Pancreas (tissue), 10 donors: ENCODE measurements at regions not wholly inside any gene's neighbourhood (a gene's known extent, or its start where the extent isn't known, plus 50 kb on each side); places are given as distances from the start of the nearest gene placed in this dataset.
A peak's percentile ranks its signal among the peaks of the same experiment; 100 is the strongest.

ENCODE experiments used
- ATAC-seq, 4 donors: fragments of 200-7000 bp; cut with Tn5 transposase; one replicate each; pipeline versions ENCODE4 v1.8.0 to v1.9.1; 2020; ENCODE audit warnings: mild to moderate bottlenecking in 4 of 4, moderate library complexity in 4 of 4
- DNase-seq, 6 donors: peaks; one replicate each; pipeline ENCODE4 v3.0.0-alpha.2; 2020
- FAIRE-seq: peaks from 2 replicates; lab custom pipeline; 2012; peaks lifted over from hg19 to GRCh38; lab: Jason Lieb, UNC
- H3K27ac ChIP-seq, 4 donors: fragments of 200-600 bp; sonication (generic); 1 replicate in 3 of 4; 2 replicates in 1 of 4; pipeline versions ENCODE4 v1.5.0 to v1.8.0; 2020
- H3K27me3 ChIP-seq, 4 donors: fragments of 200-600 bp; one replicate each; pipeline ENCODE4 v1.8.0; 2021
- H3K36me3 ChIP-seq, 3 donors: fragments of 200-600 bp; sonication (generic) in 1 of 3; one replicate each; pipeline versions ENCODE4 v1.5.0 to v1.8.0; 2020 to 2021
- H3K4me1 ChIP-seq, 3 donors: fragments of 200-600 bp; one replicate each; pipeline ENCODE4 v1.8.0; 2021
- H3K4me3 ChIP-seq, 4 donors: fragments of 200-600 bp; sonication (generic) in 2 of 4; one replicate each; pipeline versions ENCODE4 v1.5.0 to v1.8.0; 2020 to 2021
- H3K9me3 ChIP-seq, 4 donors: fragments of 200-600 bp; one replicate each; pipeline ENCODE4 v1.8.0; 2021
- CTCF ChIP-seq, 4 donors: fragments of 200-600 bp; sonication (generic) in 3 of 4; IDR thresholded peaks; one replicate each; pipeline versions ENCODE4 v1.5.0 to v1.8.0; 2021; ENCODE audit warnings: antibody characterized with exemption in 4 of 4
- WGBS, 2 donors: extraction: QIAGEN DNeasy Blood & Tissue Kit; methylation state at CpG; one replicate each; pipeline ENCODE4 v1.1.7; 2013; 5-methylcytosine and 5-hydroxymethylcytosine counted together
- intact Hi-C, 3 donors: fragments of 100-400 bp; cut with DNase I; formaldehyde crosslinking; loops; one replicate each; pipeline versions ENCODE4 v1.11.1 to v1.14.2; 2022
- donor health status: healthy with polysubstance abuse.
- donor health status: DM: no; HTN: no; CAD: no; lungs with moderate emphysema.
- donor health status: DM: no; HTN: no; CAD: no.
- donor health status: control.
- donor health status: control.
- donor health status: Bipolar disorder and iron deficiency.
- donor health status: DM: yes; HTN: yes; CAD: no.
- donor health status: DM: no; HTN: no; CAD: no.
- donor health status: DM: no; HTN: no; CAD: no.
- donor health status: DM: yes; HTN: yes; CAD: no.

GRCh38 chr3:24601066-24601939 is 106.7 kb upstream of the THRB start:
- TF ChIP-seq CTCF (IDR thresholded peaks at IDR 0.05): no peak
- WGBS, 2 donors: 79 to 84% methylated on average over 13 of the region's 13 CpGs
- FAIRE-seq (no peak), ATAC-seq (no peak), DNase-seq (no peak)
- intact Hi-C loops: no loop called here
- Histone ChIP-seq H3K27me3 (no peaks in the 10 kb centered on the region), H3K4me3 (no peak overlapping the region), H3K4me1 (peaks cover 6 to 19% (median 14%) of the 10 kb centered on the region in 3 donors), H3K9me3 (no peaks in the 10 kb centered on the region), H3K27ac (no peak overlapping the region), H3K36me3 (no peaks in the 10 kb centered on the region)

- ATAC-seq (peak in 3 of 4 donors; percentile 67 to 73 (median 69)), FAIRE-seq (no peak), DNase-seq (no peak)
- H3K4me3 ChIP-seq: no peak overlapping the region
- 95 to 100% methylated on average over 1 of the region's 1 CpG for WGBS, 2 donors
- H3K4me1 ChIP-seq: peaks cover 4 to 7% (median 5%) of the 10 kb centered on the region in 3 donors
- H3K9me3 ChIP-seq: no peaks in the 10 kb centered on the region
- intact Hi-C loops: no loop called here
- no peak overlapping the region for H3K27ac ChIP-seq
- no peaks in the 10 kb centered on the region for H3K36me3 ChIP-seq
- no peaks in the 10 kb centered on the region for H3K27me3 ChIP-seq
- no peak for TF ChIP-seq CTCF (IDR thresholded peaks at IDR 0.05)
Observed at GRCh38 chr3:24604215-24604614, 109.6 kb upstream of the THRB start.

- intact Hi-C loops: no loop called here
- Histone ChIP-seq H3K4me1 (peaks cover 0 to 6% (median 0%) of the 10 kb centered on the region in 3 donors), H3K36me3 (no peaks in the 10 kb centered on the region), H3K27ac (no peak overlapping the region), H3K27me3 (no peaks in the 10 kb centered on the region), H3K4me3 (no peak overlapping the region), H3K9me3 (no peaks in the 10 kb centered on the region)
- DNase-seq (no peak), FAIRE-seq (no peak), ATAC-seq (no peak)
- WGBS, 2 donors: 92 to 96% methylated on average over 4 of the region's 4 CpGs
- TF ChIP-seq CTCF (IDR thresholded peaks at IDR 0.05): no peak
Observed at GRCh38 chr3:24605511-24606028, 110.9 kb upstream of the THRB start.

GRCh38 chr3:24607281-24607680 is 112.6 kb upstream of the THRB start:
- H3K9me3 ChIP-seq: no peaks in the 10 kb centered on the region
- H3K36me3 ChIP-seq: no peaks in the 10 kb centered on the region
- FAIRE-seq (no peak), DNase-seq (no peak), ATAC-seq (no peak)
- no peak for TF ChIP-seq CTCF (IDR thresholded peaks at IDR 0.05)
- no peak overlapping the region for H3K4me3 ChIP-seq
- intact Hi-C loops: no loop called here
- no peak overlapping the region for H3K27ac ChIP-seq
- H3K4me1 ChIP-seq: peaks cover 0 to 6% (median 0%) of the 10 kb centered on the region in 3 donors
- H3K27me3 ChIP-seq: peaks cover 0 to 6% (median 0%) of the 10 kb centered on the region in 4 donors
